Activated CD4-positive, CD25-positive, alpha-beta regulatory T cell treated with anti-CD3 and anti-CD28 coated beads, Interleukin-2, amount 50 U/mL, for 24 hours (primary cell): ENCODE measurements at regions not wholly inside any gene's neighbourhood (a gene's known extent, or its start where the extent isn't known, plus 50 kb on each side); places are given as distances from the start of the nearest gene placed in this dataset.
"Not testable (repeated sequence)": the region's sequence is repeated elsewhere in the genome, so short reads cannot be mapped to it uniquely, and the experiment has no call there.

Experiments used
- ATAC-seq, 2 donors: fragments of 150-1000 bp; cut with Tn5 transposase; one replicate each; pipeline ENCODE4 v1.10.0; 2021; ENCODE audit warnings: mild to moderate bottlenecking in 1 of 2, moderate library complexity in 1 of 2

DNA sequence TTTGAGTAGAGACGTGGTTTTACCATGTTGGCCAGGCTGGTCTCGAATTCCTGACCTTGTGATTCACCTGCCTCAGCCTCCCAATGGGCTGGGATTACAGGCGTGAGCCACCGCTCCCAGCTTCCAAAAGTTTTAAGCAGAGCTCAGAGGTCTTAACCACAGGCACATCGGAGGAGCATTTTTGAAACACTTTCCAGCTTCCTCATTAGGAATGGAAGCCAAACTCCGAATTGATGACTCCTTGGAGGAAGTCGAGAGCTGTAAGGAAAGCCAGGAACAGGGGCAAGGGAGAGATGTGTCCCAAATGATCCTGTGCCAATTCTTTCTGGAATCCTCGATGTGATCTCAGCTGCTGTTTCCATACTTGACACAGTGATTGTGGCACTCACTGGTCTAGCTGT is 56.2 kb upstream of the CCZ1B start:
- not testable (repeated sequence) for ATAC-seq

DNA sequence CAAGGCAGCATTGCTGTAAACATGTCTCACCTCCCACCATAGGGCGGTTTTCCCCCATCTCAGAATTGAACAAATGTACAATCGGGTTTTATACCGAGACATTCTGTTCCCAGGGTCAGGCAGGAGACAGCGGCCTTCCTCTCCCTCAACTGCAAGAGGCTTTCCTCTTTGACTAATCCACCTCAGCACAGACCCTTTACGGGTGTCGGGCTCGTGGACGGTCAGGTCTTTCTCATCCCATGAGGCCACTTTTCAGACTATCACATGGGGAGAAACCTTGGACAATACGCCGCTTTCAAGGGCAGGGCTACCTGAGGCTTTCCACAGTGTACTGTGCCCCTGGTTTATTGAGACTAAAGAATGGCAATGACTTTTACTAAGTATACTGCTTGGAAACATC is 57.7 kb upstream of the CCZ1B start:
- not testable (repeated sequence) for ATAC-seq

DNA sequence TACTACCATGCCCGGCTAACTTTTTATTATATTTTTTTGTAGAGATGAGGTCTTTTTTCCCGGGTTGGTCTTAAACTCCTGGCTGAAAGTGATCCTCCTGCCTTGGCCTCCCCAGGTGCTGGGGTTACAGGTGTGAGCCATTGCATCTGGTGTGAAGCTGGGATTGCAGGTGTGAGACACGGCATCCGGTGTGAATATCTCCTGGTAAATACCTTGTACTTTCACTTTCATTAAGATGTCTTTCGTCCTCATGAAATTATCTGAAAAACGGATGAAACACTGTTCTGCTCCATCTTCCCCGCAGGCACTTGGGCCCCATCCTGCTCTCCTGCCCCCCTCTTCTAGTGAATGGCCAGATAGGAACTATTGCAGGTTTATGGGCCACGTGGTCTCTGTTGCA is 60.1 kb upstream of the CCZ1B start:
- ATAC-seq: no peak

DNA sequence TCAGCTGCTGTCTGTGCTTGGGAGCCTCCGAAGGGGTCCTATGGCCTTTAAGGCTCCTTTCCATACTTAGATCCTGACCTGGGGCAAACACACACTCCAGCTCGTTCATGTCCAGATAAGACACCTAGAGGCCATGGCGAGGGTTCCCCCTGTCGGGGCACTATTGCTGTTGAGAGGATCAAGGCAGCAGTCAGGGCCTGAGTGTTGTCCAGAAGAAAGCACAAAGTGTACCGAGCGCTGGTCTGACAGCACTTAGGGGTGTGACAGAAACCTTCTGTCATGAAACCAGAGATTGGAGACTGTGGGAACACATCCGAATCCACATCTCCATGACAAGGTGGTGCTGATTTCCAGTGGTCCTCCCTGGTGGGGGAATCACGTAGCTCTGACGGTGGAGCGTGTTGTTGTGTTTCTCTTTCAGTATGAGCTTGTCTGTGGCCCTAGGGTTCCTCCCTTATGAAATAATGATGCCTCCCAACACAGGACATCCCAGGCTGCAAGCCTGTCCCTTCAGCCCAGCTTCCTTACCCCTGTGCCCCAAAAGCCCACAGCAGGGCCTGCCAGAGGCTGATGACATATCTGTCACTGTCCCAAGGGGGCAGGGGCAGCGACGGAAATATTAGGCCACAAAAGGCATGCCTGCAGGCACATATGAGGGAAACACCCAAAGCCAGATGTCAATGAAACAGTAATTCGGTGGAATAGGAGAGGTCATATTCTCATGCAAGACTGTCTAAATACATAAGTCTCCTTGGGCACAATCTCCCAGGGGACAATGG is 62.4 kb upstream of the CCZ1B start:
- ATAC-seq: not testable (repeated sequence)

DNA sequence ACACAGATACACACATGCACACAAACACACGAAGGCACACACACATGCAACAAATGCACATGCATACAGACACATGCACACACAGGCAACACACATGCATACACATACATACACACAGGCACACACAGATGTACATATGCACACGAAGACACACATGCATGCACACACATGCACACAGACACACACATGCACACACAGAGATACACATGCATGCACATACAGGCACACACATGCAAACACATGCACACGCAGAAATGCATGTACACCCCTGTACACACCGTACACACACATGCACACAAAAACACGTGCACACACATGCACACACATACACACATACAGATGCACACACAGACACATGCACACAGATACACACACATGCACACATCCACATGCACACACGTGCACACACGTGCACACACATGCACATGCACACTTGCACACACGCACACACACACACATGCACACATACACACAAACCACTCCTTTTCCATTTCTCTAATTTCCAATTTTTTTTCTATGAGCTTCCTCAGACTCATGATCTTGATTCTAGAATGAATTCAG is 63.3 kb upstream of the CCZ1B start:
- no peak for ATAC-seq

DNA sequence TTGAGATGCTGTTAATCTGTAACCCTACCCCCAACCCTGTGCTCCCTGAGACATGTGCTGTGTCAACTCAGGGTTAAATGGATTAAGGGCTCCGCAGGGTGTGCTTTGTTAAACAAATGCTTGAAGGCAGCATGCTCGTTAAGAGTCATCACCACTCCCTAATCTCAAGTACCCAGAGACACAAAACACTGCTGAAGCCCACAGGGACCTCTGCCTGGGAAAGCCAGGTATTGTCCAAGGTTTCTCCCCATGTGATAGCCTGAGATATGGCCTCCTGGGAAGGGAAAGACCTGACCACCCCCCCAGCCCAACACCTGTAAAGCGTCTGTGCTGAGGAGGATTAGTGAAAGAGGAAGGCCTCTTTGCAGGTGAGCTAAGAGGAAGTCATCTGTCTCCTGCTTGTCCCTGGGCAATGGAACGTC is 76.0 kb upstream of the CCZ1B start:
- not testable (repeated sequence) for ATAC-seq

DNA sequence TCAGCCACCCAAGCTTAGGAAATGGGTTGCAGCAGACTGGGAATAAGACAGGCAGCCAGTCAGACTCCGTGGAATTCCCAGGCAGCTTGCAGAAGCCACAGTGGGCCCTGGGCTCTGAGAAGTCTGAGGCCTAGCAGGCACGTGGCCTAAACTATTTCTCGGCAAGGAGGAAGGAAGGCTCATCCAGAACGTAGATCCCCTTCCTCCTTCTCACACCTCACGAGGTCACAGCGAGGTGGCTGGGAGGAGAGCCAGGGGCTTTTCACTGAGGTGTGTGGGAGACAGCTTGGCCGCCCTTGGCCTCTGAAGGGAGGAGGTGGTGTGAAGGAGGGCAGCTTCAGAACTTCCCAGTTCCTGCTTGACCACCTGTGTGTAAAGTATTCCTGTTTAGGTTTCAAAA is 77.2 kb upstream of the CCZ1B start:
- ATAC-seq: not testable (repeated sequence)

DNA sequence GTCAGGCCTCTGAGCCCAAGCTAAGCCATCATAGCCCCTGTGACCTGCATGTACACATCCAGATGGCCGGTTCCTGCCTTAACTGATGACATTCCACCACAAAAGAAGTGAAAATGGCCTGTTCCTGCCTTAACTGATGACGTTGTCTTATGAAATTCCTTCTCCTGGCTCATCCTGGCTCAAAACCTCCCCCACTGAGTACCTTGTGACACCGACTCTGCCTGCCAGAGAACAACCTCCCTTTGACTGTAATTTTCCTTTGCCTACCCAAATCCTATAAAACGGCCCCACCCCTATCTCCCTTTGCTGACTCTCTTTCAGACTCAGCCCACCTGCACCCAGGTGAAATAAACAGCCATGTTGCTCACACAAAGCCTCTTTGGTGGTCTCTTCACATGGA is 77.7 kb upstream of the CCZ1B start:
- ATAC-seq: not testable (repeated sequence)

DNA sequence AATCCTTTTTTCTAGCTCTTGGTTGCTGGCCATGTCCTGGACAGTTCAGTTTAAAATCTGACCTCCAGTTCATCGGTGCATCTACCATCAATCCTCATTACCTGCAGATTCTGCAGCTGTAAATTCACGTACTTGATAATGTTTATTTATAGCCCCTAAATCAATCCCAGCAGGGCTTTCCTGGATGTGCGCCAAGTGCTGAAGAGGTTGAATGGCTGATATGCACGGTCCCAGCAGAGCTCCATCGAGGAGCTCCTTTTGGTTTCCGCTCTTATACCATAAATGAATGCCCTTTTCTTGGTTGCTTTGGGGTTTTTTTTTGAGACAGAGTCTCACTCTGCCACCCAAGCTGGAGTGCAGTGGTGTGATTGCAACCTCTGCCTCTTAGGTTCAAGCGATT is 91.2 kb upstream of the CCZ1B start:
- ATAC-seq: no peak

DNA sequence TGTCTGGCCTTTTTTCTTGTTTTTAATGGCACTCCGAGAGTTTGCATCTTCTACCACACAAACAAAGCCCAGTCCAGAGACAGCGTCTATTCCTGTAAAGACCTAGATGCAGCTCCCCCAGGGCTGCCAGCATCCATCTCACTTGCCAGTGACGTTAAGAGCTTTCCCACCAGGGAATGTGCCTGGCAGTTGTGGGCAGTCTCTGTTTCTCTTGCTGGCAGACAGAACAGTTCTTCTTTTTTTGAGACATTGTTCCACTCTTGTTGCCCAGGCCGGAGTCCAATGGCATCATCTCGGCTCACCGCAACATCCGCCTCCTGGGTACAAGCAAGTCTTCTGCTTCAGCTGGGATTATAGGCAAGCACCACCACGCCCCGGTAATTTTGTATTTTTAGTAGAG is 93.1 kb upstream of the CCZ1B start:
- ATAC-seq: not testable (repeated sequence)

DNA sequence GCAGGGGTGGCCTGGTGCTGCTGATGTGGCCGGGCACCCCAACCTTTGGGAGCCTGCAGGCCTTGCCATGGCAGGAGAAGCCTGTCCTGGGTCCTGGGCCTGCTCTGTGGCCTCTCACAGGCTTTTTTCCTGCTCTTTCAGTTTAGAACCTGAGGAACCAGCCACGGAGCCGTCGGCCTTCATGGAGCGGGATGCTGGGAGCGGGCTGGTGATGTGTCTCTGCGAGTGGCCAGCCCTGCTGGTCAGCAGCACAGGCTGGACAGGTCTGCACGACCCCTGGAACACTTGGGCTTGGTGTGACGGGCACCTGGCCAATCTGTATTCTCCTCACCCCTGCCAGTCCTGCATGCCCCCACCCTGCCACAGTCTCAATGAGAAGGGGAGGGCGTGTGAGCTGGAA is 98.4 kb upstream of the CCZ1B start:
- not testable (repeated sequence) for ATAC-seq

DNA sequence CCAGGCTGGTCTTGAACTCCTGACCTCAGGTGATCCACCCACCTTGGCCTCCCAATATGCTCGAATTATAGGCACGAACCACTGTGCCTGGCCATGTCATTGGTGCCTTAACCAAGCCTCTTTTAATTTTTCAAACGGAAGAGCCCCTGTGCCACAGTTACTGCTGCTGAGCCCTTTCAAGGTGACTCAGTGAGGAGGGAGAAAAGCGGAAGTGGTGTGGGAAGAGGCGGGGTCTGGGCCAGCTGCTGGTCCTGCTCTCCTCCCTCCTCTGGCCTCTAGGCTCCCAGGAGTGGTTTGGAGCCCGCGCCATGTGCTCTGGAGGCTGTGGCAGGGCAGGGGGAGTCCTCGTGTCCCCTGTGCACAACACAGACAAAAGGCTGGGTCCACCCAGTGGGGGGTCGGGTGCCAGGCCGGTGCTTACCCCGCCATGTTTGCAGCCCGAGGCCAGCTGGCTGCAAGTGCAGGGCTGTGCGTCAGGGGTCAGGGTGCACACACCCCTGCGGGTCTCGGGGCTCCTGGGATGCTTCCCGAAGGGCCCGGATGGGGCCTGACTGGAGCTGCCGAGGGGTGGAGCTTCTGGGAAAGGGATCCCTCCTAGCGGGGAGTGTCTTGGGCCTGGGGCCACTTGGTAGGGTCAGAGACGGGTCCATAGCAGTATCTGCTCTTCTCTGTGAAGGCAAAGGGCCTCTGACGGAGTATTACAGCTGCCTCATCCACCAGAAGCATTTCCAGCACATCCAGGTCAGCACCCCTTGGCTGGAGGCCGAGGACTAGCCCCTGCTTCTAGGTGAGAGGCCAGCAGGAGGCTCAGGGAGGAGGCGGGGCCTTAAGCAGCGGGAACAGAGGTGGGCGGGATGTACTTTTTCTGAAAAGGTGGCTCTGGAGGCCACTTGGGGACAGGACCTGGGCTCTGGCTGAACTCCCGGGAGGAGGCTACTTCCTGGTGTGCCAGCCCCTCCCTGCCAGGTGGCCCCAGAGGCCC is 100.4 kb upstream of the CCZ1B start:
- not testable (repeated sequence) for ATAC-seq

DNA sequence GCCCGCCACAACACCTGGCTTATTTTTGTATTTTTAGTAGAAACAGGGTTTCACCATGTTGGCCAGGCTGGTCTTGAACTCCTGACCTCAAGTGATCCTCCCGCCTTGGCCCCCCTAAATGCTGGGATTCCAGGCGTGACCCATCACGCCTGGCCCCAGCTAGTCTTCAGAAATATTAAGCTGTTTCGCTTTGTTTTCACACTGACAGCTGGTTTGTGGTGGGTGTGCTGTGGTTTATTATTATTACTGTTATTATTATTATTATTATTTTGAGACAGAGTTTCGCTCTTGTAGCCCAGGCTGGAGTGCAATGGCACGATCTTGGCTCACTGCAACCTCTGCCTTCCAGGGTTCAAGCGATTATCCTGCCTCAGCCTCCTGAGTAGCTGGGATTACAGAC is 101.6 kb upstream of the CCZ1B start:
- not testable (repeated sequence) for ATAC-seq

DNA sequence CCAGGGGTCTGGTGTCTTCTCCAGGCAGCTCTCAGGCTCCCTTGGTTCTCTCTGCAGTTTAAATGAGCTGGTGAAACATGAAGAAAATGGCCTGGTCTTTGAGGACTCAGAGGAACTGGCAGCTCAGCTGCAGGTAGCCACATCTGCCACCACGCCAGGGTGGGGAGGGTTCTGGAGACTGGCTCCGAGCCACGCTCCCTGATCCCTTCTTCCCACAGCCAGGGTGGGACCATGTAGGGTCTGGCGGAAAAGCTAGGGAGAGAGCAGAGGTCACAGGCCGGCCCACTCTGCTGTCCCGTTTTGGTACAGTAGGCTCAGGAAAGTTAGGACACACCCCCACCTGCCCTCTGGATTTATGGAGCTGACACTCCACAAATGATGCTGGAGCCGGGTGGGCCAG is 103.5 kb upstream of the CCZ1B start:
- not testable (repeated sequence) for ATAC-seq

DNA sequence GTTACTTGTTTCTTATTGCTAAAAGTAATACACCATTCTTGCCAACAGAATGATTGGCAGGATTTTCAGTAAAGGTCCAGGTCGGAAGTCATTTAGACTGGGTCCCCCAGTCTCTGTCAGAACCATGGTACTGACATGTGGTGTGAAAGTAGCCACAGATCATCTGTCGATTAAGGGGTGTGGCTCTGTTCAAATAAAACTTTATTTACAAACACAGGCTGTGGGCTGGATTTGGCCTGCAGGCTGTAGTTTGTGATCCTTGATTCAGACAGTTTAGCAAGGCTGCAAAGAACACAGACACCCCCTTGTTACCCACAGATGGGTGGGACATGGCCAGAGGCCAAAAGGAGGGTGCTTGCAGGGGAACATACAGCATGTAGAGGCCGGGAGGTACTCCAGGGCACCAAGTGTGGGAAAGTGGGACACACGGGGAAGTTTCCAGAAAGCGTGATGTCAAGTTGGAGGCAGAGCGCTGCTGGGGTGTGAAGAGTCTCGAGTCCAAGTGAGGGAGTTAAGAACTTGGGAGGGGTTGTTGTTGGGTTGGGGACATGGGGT is 104.1 kb upstream of the CCZ1B start:
- not testable (repeated sequence) for ATAC-seq

DNA sequence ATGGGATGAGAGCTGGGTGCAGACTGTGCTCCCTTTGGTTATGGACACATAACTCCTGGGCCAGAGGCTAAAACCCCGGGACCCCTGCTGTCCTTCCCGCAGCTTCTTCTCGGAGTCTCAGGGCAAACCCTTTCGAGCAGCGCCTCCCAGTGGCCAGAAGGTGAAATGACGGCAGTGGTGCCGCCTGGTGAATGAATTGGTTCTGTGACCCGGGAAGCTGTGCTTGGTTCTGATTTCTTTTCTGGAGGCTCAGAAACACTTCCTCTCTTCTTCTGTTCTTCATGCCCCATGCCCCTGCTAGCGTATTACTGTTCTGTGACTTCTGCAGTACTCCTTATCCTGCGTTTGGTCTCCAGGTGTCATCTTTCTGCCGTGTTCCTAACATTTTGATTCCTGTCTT is 104.7 kb upstream of the CCZ1B start:
- ATAC-seq: not testable (repeated sequence)

DNA sequence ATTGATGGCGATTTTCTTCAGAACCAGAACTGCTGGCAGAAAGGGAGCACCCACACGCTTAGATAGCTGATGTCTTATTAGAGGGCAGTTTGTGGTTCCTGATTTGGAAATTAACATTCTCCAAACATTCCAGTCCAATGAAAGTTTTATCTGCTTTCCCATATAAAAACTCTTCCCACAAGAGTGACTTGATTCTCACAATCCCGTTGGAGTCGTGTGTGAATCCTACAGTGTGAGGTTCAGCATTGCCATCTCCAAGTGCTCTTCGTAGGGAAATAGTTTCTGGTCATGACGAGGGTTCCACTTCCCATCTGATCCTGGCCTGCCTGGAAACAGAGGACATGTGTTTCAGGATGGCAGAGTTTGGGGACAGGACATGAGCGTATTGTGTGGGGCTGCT is 105.4 kb upstream of the CCZ1B start:
- ATAC-seq: not testable (repeated sequence)

DNA sequence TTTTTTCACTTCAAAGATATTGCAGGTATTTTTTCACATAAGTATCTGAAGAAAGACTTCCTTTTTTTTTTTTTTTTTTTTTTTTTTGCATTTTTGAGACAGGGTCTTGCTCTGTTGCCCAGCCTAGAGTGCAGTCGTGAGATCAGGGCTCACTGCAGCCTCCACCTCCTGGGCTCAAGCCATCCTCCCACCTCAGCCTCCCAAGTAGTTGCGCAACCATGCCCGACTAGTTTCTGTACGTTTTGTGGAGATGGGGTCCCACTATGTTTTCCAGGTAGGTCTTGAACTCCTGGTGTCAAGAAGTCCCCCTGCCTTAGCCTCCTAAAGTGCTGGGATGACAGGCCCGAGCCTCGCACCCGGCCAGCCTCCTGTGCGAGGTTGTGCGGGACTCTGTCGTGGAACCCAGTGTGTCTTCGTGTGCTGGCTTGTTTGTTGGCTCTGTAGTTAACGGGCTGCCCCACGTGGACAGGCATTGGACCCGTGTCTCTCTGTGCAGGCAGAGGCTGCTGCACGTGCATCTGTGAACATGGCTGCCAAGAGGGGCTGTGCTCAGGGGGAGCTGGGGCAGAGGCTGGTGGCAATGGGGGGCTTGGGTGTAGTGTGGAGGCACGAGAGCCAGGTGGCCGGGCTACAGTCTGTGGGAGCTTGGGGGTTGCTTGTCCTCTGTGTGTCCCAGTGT is 108.0 kb upstream of the CCZ1B start:
- not testable (repeated sequence) for ATAC-seq

DNA sequence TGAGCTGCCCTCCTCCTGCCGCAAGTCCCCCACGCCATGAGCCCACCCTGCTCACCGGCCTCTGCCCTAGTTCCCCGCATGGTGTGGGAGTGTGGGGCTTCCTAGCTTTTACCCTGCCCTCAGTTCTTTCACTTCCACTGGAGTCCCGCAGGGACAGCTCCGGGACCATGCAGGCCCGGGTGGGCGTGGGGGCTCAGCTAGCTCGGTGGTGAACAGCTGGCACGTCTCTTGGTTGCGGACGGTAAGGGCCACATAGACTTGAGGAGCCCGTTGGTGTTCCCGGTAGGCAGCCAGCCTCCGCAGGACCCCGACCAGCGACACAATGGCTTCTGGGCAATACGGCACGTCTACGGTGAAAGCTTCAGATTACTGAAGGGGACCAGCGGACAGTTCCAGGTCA is 108.9 kb upstream of the CCZ1B start:
- no peak for ATAC-seq

DNA sequence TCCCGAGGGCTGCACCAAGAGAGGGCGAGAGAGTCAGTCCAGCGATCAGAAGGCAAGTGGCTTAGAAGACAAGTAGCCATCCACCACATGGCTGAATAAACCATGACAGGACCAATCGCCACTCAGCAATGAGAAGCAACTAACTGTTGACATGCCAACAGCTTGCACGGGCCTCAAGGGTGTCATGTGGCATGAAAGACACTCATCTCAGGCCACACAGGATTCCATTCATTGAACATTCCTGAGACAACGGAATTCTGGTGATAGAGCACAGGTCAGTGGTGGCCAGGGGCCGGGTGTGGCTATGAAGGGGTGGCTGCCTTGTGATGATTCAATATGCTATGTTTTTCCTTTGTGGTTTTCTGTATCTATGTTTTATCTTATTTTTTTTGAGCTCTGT is 110.6 kb upstream of the CCZ1B start:
- ATAC-seq: not testable (repeated sequence)

DNA sequence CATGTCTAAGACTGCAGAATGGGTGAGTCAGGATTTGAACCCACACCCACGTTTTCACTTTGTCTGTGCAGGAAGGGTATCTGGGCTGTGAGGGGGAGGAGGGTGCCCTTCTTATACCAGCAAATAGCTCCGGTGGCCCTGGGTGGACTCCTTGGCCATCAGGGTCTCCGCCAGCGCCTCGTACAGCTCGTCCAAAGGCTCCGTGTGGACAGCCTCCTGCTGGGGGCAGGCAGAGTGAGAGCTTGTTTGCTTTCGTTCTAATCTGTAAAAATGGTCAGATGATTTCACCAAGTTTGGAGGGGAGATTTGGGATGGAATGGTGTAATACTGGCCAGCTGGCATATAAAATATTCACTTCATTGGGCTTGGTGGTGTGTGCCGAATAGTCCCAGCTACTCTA is 111.7 kb upstream of the CCZ1B start:
- ATAC-seq: not testable (repeated sequence)

DNA sequence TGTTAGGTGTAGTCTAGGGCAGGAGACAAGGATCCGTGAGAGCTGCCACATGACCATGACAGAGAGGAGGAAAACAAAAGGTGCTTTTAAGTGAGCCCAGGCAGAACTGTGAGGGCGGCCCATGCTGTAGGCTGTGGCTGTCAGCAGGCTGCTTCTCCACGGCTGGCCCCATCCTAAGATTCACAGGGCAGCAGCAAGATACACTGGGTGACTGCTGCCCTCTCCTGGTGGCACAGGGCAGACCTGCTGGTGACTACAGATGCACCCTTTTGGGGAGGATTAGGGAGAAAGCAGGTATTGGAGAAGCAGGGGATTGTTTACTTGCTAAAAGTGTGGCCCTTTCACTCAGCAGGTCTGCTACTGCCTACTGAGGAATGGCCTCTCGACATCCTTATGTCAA is 112.2 kb upstream of the CCZ1B start:
- ATAC-seq: not testable (repeated sequence)
